ENCODE measurements at regions not wholly inside any gene's neighbourhood (a gene's known extent, or its start where the extent isn't known, plus 50 kb on each side); places are given as distances from the start of the nearest gene placed in this dataset.

- TF ChIP-seq CTCF (IDR thresholded peaks at IDR 0.05) (no peak), SIN3A (IDR thresholded peaks at IDR 0.05; ENCODE audit: borderline replicate concordance, insufficient read depth, low read depth, low read length) (no peak)
These were observed 290.7 kb upstream of the FOLH1 start for GRCh38 chr11:49499117-49499516.
